K562 (cell line): ENCODE measurements at regions not wholly inside any gene's neighbourhood (a gene's known extent, or its start where the extent isn't known, plus 50 kb on each side); places are given as distances from the start of the nearest gene placed in this dataset.

Experiments used
- ATAC-seq: fragments of 200-7000 bp; cut with Tn5 transposase; 3 replicates; pipeline ENCODE4 v1.9.1; 2020; ENCODE audit warnings: moderate library complexity
- BruUV-seq: library from RNA; stranded (reverse); fragments of 400-500 nt; replicated peaks from 2 replicates; lab custom pipeline; 2021; lab: Mats Ljungman, UMichigan
- CTCF ChIA-PET: fragments of 300-600 bp; formaldehyde crosslinking; extraction: SDS; loops from one replicate; lab custom pipeline; 2021; ENCODE audit warnings: low intra/inter-chr PET ratio; lab: Yijun Ruan, JAX
- POLR2A ChIA-PET: fragments of 300-600, 350-650 bp; sonication (Branson Sonifier 250); formaldehyde crosslinking; extraction: SDS; loops from one replicate; lab custom pipeline; 2021; ENCODE audit warnings: antibody characterized with exemption, inconsistent platforms; lab: Yijun Ruan, JAX
- DNase-seq, 4 experiments: peaks; one replicate each; pipeline versions ENCODE4 v3.0.0 to v3.0.0-alpha.2; 2011 to 2018; ENCODE audit warnings: low spot score in 3 of 4, mixed read lengths in 3 of 4; ENCODE audit errors: extremely low read depth in 1 of 4
- FAIRE-seq: peaks from 2 replicates; lab custom pipeline; 2011; peaks lifted over from hg19 to GRCh38; lab: Jason Lieb, UNC
- H2AFZ ChIP-seq: 2 replicates; pipeline ENCODE4 v1.6.0; 2011; ENCODE audit warnings: low read depth, low read length, control low read depth, inconsistent platforms
- H3K27ac ChIP-seq: fragments of 200-600 bp; 3 replicates; pipeline ENCODE4 v1.8.0; 2011; ENCODE audit warnings: low read depth, mild to moderate bottlenecking, control low read depth, inconsistent platforms, low read length, moderate library complexity, mixed read lengths; ENCODE audit errors: extremely low read depth
- H3K27me3 ChIP-seq, 2 experiments: fragments of 300-600 bp in 1 of 2; 2 replicates in 1 of 2; 3 replicates in 1 of 2; pipeline versions ENCODE4 v1.6.0 to v1.8.0; 2011; ENCODE audit warnings: inconsistent platforms in 2 of 2, low read length in 2 of 2, mild to moderate bottlenecking in 1 of 2, mixed read lengths in 1 of 2, moderate library complexity in 1 of 2; ENCODE audit not compliant: control insufficient read depth in 2 of 2, insufficient read depth in 2 of 2
- H3K36me3 ChIP-seq: fragments of 300-600 bp; 3 replicates; pipeline ENCODE4 v1.8.0; 2011; ENCODE audit warnings: mild to moderate bottlenecking, low read length, inconsistent platforms; ENCODE audit not compliant: control insufficient read depth, insufficient read depth
- H3K4me1 ChIP-seq, 2 experiments: fragments of 200-600 bp in 1 of 2; replicated peaks in 1 of 2; 2 replicates in 1 of 2; 3 replicates in 1 of 2; pipeline versions ENCODE4 v1.5.1 to v1.8.0; 2011; ENCODE audit warnings: inconsistent platforms in 2 of 2, low read length in 2 of 2, mild to moderate bottlenecking in 1 of 2, mixed read lengths in 1 of 2, moderate library complexity in 1 of 2; ENCODE audit not compliant: control insufficient read depth in 2 of 2, insufficient read depth in 2 of 2
- H3K4me2 ChIP-seq: 2 replicates; pipeline ENCODE4 v1.6.1; 2011; ENCODE audit warnings: low read length, control low read depth, inconsistent platforms, mixed read lengths; ENCODE audit not compliant: insufficient read depth
- H3K4me3 ChIP-seq: fragments of 200-600 bp; sonication (generic), shearing (Covaris generic); 2 replicates; pipeline ENCODE4 v1.5.1; 2016; ENCODE audit warnings: control low read depth, inconsistent platforms
- H3K79me2 ChIP-seq: fragments of 200-600 bp; 3 replicates; pipeline ENCODE4 v1.8.0; 2011; ENCODE audit warnings: low read length, inconsistent platforms; ENCODE audit not compliant: control insufficient read depth, insufficient read depth
- H3K9ac ChIP-seq, 2 experiments: 2 replicates each; pipeline versions ENCODE4 v1.6.0 to v1.6.1; 2011; ENCODE audit warnings: low read depth in 2 of 2, low read length in 2 of 2, control low read depth in 1 of 2, inconsistent platforms in 1 of 2, mild to moderate bottlenecking in 1 of 2, mixed read lengths in 1 of 2; ENCODE audit not compliant: insufficient read depth in 1 of 2
- H3K9me1 ChIP-seq: one replicate; pipeline ENCODE4 v1.6.0; 2011; ENCODE audit warnings: inconsistent platforms, mild to moderate bottlenecking, low read length, moderate library complexity; ENCODE audit not compliant: control insufficient read depth, insufficient read depth
- H3K9me3 ChIP-seq: replicated peaks from 2 replicates; pipeline ENCODE4 v1.5.1; 2011; ENCODE audit warnings: low read depth, low read length, inconsistent platforms; ENCODE audit not compliant: control insufficient read depth, insufficient read depth
- H4K20me1 ChIP-seq: replicated peaks from 2 replicates; pipeline ENCODE4 v1.6.1; 2011; ENCODE audit warnings: low read length, inconsistent platforms, mixed read lengths; ENCODE audit not compliant: control insufficient read depth, insufficient read depth
- CBFA2T2 ChIP-seq: fragments of 450-650 bp; conservative IDR thresholded peaks from 2 replicates; pipeline ENCODE4 v1.6.1; 2017; ENCODE audit warnings: mild to moderate bottlenecking
- CBX3 ChIP-seq, 2 experiments: IDR thresholded peaks; 1 replicate in 1 of 2; 2 replicates in 1 of 2; pipeline ENCODE4 v1.6.1; 2012; ENCODE audit warnings: inconsistent platforms in 2 of 2, low read length in 2 of 2, borderline replicate concordance in 1 of 2, control low read depth in 1 of 2
- CCAR2 ChIP-seq: fragments of 200-400 bp; formaldehyde crosslinking; IDR thresholded peaks from 2 replicates; pipeline ENCODE4 v1.6.1; 2017; ENCODE audit warnings: mild to moderate bottlenecking, low read depth, low read length
- DIDO1 ChIP-seq: fragments of 450-650 bp; IDR thresholded peaks from 2 replicates; pipeline ENCODE4 v1.6.1; 2016; ENCODE audit warnings: low read depth, missing biosample characterization, missing genetic modification characterization
- LEF1 ChIP-seq: fragments of 450-650 bp; IDR thresholded peaks from 2 replicates; pipeline ENCODE4 v1.6.1; 2016; ENCODE audit warnings: mild to moderate bottlenecking
- POLR2G ChIP-seq: fragments of 200-400 bp; formaldehyde crosslinking; IDR thresholded peaks from 2 replicates; pipeline ENCODE4 v1.6.1; 2017; ENCODE audit warnings: low read depth, mild to moderate bottlenecking, antibody characterized with exemption, low read length, moderate library complexity
- RBM34 ChIP-seq: fragments of 200-400 bp; formaldehyde crosslinking; IDR thresholded peaks from 2 replicates; pipeline ENCODE4 v1.6.1; 2018; ENCODE audit warnings: low read length, borderline replicate concordance; ENCODE audit not compliant: insufficient read depth
- SNIP1 ChIP-seq: fragments of 450-650 bp; IDR thresholded peaks from 2 replicates; pipeline ENCODE4 v1.7.1; 2017; ENCODE audit warnings: low read depth, mild to moderate bottlenecking
- SPI1 ChIP-seq: IDR thresholded peaks from 2 replicates; pipeline ENCODE4 v1.6.1; 2011; ENCODE audit warnings: low read depth, low read length, control low read depth, borderline replicate concordance
- STAG1 ChIP-seq: sonication (generic); formaldehyde crosslinking; IDR thresholded peaks from 2 replicates; pipeline ENCODE4 v1.5.0; 2020; ENCODE audit warnings: missing genetic modification reagents, borderline replicate concordance
- TEAD4 ChIP-seq, 2 experiments: sonication (generic) in 1 of 2; formaldehyde crosslinking in 1 of 2; IDR thresholded peaks; 2 replicates each; pipeline versions ENCODE4 v1.6.1 to v1.8.0; 2012 to 2022; ENCODE audit warnings: borderline replicate concordance in 1 of 2, inconsistent platforms in 1 of 2, low read length in 1 of 2, mild to moderate bottlenecking in 1 of 2, missing genetic modification reagents in 1 of 2
- WGBS: fragments of 100-300 bp; shearing (Covaris generic); methylation state at CpG from one replicate; pipeline ENCODE4 v1.1.6; 2016; ENCODE audit warnings: low coverage, mixed read lengths; ENCODE audit not compliant: insufficient coverage; ENCODE audit errors: missing lambda C conversion rate; 5-methylcytosine and 5-hydroxymethylcytosine counted together
- in situ Hi-C: fragments of 300-500 bp; cut with MboI; formaldehyde crosslinking; loops from 4 replicates; pipeline ENCODE4 v1.15.0; 2018; ENCODE audit warnings: inconsistent platforms, mixed read lengths
- intact Hi-C: fragments of 100-400 bp; cut with micrococcal nuclease; formaldehyde crosslinking; loops from 2 replicates; pipeline ENCODE4 v1.14.2; 2022
- TF ChIP-seq, protein P1 (sequence below), 3 experiments: IDR thresholded peaks in 2 of 3; conservative IDR thresholded peaks in 1 of 3; 2 replicates each; pipeline ENCODE4 v1.5.1; 2011 to 2012; ENCODE audit warnings: low read length in 3 of 3, mild to moderate bottlenecking in 3 of 3, control low read depth in 2 of 3, improper control_type of control experiment in 1 of 3, inconsistent platforms in 1 of 3, low read depth in 1 of 3, mixed read lengths in 1 of 3, moderate library complexity in 1 of 3; ENCODE audit not compliant: insufficient read depth in 2 of 3
- TF ChIP-seq, protein P2 (sequence below): fragments of 450-650 bp; conservative IDR thresholded peaks from 2 replicates; pipeline ENCODE4 v1.6.1; 2016; ENCODE audit warnings: missing genetic modification characterization, low read depth, mild to moderate bottlenecking, missing compliant biosample characterization, moderate library complexity
- TF ChIP-seq, protein P3 (sequence below): sonication (generic); formaldehyde crosslinking; IDR thresholded peaks from 2 replicates; pipeline ENCODE4 v1.8.1; 2023; ENCODE audit warnings: mild to moderate bottlenecking, missing genetic modification reagents

DNA sequence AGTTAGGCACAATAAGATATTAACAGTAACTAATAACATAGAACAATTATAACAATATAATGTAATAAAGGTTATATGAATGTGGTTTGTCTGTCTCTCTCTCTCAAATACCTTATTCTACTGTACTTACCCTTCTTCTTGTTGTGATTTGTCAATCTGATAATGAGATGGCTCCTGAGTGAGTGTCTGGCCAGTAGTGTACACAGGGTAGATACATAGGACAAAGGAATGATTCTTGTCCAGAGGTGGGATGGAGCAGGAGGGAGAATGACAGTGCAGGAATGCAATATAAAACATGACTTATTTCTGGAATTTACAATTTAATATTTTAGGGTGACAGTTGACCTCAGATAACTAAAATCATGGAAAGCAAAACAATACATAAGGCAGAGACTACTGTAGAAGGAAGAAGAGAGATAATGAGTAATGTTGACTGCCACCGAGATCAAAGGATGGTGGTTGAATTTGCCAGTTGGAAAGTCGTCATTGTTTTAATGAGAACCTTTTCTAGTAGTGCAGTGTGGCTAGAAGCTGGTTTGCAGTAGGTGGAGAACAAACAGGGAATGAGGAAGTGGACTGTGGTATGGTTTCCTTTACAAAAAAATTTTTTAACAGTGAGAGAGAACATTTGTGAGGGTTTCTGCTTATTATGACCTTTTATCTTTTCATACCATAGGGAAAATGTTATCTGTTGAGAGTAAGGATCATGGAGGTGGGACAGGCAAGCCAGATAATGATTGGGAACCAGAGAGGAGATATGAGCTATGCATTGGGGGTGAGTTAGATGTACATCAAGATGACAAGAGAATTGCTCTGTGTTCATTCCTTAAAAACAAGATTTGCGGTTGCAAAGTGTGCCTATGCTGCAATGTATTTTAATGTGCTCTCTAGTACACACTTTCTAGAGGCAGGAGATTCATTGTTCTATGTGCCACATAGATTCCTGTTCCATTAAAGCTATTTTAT, 458.3 kb downstream of the BTG1 start:
- Histone ChIP-seq H3K27me3 (no peaks in the 10 kb centered on the region), H3K79me2 (peaks cover 76% of the 10 kb centered on the region), H3K9me3 (no peaks in the 10 kb centered on the region), H3K4me3 (no peak overlapping the region), H3K27ac (peak overlapping the region; percentile 21; the same call in 1 of the 3 replicates), H3K4me1 (peaks cover 0 to 18% of the 10 kb centered on the region in 2 experiments; a peak in 3 of 5 replicates), H3K4me2 (no peak overlapping the region; the same call in 1 of the 2 replicates), H4K20me1 (peaks cover 6% of the 10 kb centered on the region; the same call in 1 of the 2 replicates), H2AFZ (no peak overlapping the region), H3K36me3 (peaks cover 87% of the 10 kb centered on the region), H3K9me1 (no peaks in the 10 kb centered on the region), H3K9ac (no peak overlapping the region)
- ChIA-PET CTCF (no interaction called here), POLR2A (interaction anchor here (0.6 kb wide), 1 partner anchor 115 kb away, joined by 3 read pairs; no protein-coding TSS in a partner anchor)
- intact Hi-C loops = loop anchor here (10.0 kb wide), 1 partner anchor 103 kb away; no protein-coding TSS in a partner anchor
- WGBS = 14% methylated on average over 3 of the region's 3 CpGs
- FAIRE-seq (peak; percentile 40), ATAC-seq (peak; percentile 50), DNase-seq (no peak)
- no TSS peak for BruUV-seq
- in situ Hi-C loops = no loop called here
- TF ChIP-seq CCAR2 (no peak), CBFA2T2 (peak; percentile 13; the same call in 1 of the 2 replicates), STAG1 (no peak), SPI1 (peak; percentile 93), SNIP1 (no peak), POLR2G (no peak), TEAD4 (IDR thresholded peaks at IDR 0.05; ENCODE audit: low read length) (0 out of 2 replicates have a peak, but pooled peaks have one; percentile 22), TEAD4 (CRISPR knock-in tag; IDR thresholded peaks at IDR 0.05; ENCODE audit: borderline replicate concordance) (no peak), LEF1 (peak; percentile 67), RBM34 (no peak), DIDO1 (tag) (no peak), CBX3 (IDR thresholded peaks at IDR 0.05; ENCODE audit: borderline replicate concordance in 1 of 2, low read length in 2 of 2) (no peak)
- TF ChIP-seq, protein P1, sequence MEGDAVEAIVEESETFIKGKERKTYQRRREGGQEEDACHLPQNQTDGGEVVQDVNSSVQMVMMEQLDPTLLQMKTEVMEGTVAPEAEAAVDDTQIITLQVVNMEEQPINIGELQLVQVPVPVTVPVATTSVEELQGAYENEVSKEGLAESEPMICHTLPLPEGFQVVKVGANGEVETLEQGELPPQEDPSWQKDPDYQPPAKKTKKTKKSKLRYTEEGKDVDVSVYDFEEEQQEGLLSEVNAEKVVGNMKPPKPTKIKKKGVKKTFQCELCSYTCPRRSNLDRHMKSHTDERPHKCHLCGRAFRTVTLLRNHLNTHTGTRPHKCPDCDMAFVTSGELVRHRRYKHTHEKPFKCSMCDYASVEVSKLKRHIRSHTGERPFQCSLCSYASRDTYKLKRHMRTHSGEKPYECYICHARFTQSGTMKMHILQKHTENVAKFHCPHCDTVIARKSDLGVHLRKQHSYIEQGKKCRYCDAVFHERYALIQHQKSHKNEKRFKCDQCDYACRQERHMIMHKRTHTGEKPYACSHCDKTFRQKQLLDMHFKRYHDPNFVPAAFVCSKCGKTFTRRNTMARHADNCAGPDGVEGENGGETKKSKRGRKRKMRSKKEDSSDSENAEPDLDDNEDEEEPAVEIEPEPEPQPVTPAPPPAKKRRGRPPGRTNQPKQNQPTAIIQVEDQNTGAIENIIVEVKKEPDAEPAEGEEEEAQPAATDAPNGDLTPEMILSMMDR (IDR thresholded peaks at IDR 0.05 in 2 of 3, conservative IDR thresholded peaks at IDR 0.05 in 1 of 3; ENCODE audit: insufficient read depth in 2 of 3, low read depth in 1 of 3, low read length in 3 of 3) = no peak
- TF ChIP-seq, protein P2, sequence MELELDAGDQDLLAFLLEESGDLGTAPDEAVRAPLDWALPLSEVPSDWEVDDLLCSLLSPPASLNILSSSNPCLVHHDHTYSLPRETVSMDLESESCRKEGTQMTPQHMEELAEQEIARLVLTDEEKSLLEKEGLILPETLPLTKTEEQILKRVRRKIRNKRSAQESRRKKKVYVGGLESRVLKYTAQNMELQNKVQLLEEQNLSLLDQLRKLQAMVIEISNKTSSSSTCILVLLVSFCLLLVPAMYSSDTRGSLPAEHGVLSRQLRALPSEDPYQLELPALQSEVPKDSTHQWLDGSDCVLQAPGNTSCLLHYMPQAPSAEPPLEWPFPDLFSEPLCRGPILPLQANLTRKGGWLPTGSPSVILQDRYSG (tag) = no peak
- TF ChIP-seq, protein P3, sequence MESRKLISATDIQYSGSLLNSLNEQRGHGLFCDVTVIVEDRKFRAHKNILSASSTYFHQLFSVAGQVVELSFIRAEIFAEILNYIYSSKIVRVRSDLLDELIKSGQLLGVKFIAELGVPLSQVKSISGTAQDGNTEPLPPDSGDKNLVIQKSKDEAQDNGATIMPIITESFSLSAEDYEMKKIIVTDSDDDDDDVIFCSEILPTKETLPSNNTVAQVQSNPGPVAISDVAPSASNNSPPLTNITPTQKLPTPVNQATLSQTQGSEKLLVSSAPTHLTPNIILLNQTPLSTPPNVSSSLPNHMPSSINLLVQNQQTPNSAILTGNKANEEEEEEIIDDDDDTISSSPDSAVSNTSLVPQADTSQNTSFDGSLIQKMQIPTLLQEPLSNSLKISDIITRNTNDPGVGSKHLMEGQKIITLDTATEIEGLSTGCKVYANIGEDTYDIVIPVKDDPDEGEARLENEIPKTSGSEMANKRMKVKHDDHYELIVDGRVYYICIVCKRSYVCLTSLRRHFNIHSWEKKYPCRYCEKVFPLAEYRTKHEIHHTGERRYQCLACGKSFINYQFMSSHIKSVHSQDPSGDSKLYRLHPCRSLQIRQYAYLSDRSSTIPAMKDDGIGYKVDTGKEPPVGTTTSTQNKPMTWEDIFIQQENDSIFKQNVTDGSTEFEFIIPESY (CRISPR knock-in tag) = no peak
